Ureter (tissue), 1 donor: ENCODE measurements at regions not wholly inside any gene's neighbourhood (a gene's known extent, or its start where the extent isn't known, plus 50 kb on each side); places are given as distances from the start of the nearest gene placed in this dataset.
"Not testable (repeated sequence)": the region's sequence is repeated elsewhere in the genome, so short reads cannot be mapped to it uniquely, and the experiment has no call there.

Experiments used
- DNase-seq: peaks from one replicate; pipeline ENCODE4 v3.0.0-alpha.2; 2020; ENCODE audit warnings: low spot score
- donor health status: DM: yes; HTN: yes; CAD: no.

DNA sequence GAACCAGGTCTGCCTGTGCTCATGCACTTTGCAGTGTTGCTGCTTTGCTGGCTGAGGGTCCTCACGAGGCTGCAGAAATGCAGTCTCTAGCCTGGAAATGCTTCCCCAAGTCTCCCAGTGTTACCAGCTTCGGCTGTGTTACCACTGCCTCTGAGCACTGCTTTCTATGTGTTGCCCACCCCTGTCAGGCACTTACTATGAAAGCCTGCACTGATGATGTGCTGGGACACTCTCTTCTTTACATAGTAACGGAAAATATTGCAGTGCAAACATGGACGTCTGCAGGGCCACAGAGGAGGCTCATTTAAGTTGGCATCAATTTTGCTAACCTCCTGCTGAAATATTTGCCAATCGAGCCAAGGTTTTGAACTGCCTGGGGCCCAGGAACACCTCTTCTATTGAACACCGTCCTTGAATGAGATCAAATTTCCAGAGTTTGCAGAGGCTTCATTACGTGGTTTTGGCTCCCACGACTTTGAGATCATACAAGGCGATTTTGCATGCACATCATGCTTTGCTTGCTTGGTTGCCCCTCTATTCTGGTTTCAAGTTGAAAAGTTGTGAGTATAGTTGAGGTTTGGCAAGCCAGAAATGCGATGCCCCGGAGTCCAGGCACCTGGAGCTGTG is 404.7 kb upstream of the PODXL start:
- DNase-seq = no peak

DNA sequence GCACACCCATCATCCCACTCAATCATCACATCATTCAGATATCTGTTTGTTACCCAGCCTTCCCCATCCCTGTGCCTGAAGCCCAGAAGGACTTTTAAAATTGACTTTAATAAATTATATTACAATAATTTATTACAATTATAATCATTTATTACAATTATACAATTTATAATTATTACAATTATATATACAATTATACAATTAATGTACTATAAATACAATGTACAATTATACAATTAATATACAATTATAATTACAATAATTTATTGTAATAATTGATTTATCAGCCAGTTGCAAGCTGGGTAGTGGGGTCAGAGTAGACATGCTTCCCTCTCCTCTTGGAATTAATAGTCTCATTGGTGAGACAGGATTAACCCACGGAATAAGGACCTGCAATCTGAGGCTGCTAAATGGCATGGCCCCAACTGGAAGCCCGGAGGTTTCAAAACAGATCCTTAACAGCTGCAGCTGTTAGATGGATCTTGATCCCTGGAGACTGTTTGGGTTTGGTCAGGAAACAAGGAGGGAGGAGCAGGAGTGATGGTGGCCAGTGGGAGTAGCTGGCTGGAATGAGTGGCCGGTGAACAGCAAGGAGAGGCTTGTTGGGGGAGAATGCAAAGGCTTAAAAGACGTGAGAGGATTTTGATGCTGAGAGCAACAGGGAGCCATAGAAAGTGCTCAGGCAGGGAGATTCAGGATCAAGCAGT is 402.8 kb upstream of the PODXL start:
- no peak for DNase-seq

DNA sequence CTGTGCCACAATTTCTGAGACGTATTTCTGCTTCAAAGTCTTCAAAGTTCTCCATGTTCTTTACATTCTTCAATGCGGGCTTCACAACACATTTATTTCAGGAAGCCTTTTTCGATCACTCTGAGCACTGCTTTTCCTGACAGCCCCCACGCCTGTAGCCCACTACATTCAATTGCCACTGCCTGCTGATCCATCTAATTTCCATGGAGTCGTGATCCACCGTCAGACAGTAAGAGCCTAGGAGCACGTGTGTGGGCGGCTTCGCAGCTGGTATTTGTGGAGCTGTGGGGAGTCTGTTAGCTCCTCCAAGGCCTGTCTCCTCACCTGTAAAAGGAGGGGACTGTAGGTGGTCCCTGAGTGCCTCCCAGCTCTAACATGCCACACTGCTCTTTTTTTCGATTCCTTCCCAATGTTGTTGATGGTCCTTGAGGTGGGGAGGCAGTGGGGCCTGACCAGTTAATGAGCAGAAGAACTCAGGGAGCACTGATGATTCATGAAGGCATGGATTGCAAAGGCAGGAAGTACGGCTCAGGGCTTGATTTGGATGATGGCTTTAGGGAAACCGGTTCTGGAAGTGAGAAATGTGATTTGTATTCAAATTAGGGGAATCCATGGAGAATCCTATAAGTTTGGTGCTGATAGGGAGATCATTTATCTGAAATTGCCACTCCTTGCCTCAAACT is 401.1 kb upstream of the PODXL start:
- DNase-seq = no peak

- no peak for DNase-seq
These were observed 400.4 kb upstream of the PODXL start for GRCh38 chr7:131956864-131957263.

GRCh38 chr7:131955679-131956078 is 399.3 kb upstream of the PODXL start:
- no peak for DNase-seq

DNA sequence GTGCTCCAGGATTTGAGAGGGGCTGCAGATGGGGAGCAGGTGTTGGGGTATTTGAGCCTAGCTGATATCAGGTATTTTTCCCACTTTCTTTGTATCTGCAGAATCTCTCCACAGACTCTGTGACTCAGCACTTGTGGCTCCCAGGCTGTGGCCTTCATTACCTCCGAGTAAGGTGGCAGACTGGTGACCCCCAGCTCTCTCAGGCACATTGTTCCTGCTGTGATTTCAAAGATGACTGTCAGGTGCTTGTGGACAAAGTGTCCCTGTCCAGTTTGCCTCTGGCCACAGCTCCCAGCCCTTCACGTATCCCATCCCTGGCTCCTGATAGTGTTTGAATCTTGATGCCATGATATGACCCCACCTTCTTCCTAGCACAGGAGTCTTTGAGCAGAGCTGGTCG is 396.8 kb upstream of the PODXL start:
- no peak for DNase-seq

GRCh38 chr7:131952365-131952764 is 395.9 kb upstream of the PODXL start:
- DNase-seq = no peak

GRCh38 chr7:131950758-131951157 is 394.3 kb upstream of the PODXL start:
- no peak for DNase-seq

DNA sequence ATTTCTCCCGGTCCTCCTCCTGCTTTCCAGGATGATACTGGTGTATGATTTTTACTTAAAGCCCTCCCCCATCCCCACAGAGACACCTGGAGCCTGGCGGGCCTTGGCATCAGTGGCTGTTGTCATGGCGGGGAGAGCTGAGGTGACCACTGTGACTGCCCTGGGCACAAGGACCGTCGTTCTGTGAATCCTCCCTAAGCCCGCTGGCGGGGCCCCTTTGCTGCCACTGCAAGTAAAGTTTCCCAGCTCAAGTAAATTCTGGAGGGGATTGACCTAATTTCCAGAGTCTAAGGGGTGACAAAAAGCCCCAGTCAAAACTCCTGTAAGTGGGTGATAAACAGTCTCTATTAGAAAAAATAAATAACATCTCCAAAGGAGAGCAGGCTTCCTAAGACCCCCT is 393.2 kb upstream of the PODXL start:
- no peak for DNase-seq

DNA sequence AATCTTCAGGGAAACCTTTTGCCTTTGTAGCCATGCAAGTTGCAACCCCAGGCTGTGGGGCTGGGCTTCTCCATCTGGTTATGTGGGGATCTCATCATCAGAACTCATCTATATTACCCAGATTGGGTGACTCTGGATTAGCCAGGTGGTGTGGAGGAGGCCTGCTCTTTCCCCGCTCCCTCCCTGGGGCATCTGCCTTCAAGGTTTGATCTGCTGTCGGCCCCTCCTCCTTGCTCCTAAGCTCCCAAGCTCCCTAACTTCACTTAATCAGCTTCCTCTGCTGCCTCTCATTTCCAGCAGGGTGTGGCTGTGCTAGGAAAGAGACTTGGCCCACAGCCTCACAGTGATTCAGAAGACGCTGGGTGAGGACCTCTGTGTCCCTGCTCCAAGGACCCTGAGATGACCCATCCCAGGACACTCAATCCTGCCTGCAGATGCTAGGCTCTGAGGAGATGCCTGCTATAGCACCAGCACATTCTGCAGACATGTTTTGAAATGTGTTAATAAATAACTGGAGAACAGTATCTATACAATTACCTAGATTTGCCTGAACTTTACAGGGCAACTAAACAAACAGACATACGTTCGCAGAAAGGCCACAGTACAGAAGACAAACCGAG is 392.1 kb upstream of the PODXL start:
- no peak for DNase-seq

DNA sequence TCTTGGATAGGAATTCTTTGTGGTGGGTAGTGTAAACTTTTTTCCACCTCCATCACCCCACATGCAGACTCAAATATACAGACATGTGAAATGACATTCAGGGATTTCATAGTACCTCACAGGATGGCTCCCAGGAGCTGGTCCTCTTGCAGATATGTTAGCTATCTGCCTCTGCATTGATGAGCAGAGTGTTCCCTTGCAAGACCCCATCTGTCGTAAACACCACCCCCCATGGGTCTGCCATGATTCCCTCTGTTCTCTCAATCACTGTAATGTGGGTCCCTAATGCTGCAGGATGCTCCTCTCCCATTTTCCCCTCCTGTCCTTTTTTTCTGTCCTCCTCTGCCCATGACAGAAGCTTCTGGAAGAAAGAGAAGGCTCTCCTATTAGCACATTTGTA is 391.2 kb upstream of the PODXL start:
- no peak for DNase-seq

DNA sequence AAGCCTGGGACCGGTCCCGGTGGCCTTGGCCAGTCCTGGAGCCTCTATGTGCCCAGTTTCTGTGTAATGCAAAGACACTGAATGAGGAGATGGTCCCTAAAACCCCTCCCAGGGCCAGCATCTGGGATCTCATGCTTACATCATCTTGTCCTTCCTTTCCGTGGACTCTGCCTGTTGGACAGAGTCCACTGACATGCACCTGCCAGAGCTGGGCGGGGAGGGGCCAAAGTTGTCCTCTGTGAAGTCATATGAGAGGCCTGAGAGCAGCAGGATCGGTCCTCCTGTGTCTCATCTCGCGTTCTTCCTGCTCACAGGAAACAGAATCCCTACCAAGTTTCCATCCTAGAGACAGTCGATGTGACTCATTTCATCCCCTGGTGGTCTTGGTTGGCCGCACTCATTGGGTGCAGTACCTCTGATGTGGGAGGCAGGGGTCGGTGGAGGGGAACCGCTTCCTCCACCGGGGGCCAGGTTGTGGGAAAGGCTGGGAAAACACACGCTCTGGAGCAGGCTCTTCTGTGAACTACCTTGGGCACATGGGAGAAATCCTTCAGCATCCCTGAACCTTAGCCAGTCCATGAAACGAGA is 389.6 kb upstream of the PODXL start:
- DNase-seq = no peak

DNA sequence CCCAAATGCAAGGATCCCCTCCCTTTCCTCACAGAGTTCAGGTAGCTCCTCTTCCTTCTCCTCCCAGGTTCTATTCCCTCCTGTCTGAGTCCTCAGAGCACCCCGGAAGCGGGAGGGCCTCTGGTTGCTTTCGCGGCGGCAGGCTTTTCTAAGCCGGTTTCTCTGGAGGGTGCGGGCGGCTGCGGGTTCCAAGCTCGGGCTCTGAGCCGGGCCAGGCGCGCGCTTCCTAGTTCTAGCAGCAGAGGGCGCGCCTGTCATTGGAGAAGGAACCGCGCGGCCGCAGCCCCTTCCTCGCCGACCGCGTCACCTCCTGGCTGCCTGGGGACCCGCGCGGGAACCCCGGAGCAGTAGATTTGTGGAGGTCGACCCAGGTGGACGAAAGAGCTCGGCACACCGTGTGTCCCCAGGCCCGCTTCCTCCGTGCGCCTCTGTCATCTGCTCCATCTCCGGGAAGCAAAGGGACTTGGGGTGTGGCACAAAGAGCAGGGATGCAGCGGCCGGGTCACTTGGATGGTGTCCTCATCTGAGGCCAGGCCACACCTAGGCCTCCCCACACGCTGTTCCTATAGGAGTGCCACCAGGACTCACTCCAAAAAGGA is 389.0 kb upstream of the PODXL start:
- DNase-seq = no peak

DNA sequence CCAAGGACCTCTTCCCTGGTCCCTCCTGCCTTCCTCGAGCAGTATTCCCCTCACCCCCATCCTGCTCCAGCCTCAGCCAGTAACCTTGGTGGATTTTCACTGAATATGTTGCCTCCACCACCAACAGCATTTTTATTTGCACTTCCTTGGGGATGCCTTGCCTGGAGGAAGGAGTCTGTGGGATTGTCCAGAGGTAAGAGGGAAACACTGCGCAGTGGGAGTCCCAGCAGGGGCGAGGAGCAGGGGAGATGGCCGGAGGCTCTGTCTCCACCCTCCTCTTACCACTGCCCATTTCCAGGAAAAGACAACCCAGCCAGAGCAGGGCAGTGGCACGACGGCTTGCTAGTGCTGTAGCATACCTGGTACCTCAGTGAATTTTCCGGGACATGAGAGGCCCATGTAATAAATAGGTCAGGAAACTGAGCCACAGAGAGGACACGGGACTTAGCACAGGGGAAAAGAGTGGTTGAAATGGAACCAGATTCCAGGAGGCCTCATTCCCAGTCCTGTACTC is 388.2 kb upstream of the PODXL start:
- DNase-seq = no peak

DNA sequence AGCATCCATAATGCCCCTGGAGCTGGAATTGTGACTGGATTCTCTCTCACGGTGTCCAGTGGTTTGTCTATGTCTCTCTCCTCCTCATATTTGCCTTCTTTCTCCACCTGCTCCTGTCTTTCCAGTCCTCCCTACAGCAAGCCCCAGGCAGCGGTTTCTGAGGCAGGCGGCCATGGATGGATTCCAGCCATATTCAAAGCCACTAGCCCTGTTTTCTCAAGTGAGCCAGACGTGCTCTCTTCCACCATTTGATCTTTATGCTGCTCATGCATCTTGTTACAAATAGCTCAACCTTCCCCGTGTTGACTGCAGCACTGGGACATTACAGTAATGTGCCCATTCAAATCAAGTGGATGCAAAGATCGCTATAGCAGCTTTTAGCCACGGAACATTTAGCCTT is 387.2 kb upstream of the PODXL start:
- no peak for DNase-seq

DNA sequence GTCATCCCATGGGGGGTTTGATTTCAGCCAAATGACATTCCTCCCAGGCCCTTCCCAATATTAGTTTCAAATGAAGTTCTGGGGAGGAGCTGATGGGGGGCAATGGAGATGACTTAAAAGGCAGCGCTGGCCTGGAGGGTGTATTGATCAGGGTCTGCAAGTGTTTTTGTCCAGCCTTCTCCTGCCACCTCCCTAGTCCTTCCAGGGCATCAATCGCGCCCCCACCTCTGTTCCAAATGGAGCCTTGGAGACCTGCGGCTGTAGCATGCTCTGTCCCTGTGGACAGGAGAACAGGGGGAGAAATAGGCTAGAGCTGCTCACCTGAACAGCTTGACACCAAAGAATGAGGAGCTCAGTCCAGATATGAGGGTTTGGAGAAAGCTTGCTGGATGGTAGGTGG is 386.8 kb upstream of the PODXL start:
- DNase-seq = no peak

GRCh38 chr7:131942287-131943150 is 386.1 kb upstream of the PODXL start:
- DNase-seq = no peak

- no peak for DNase-seq
These were observed 384.9 kb upstream of the PODXL start for GRCh38 chr7:131941291-131941690.

DNA sequence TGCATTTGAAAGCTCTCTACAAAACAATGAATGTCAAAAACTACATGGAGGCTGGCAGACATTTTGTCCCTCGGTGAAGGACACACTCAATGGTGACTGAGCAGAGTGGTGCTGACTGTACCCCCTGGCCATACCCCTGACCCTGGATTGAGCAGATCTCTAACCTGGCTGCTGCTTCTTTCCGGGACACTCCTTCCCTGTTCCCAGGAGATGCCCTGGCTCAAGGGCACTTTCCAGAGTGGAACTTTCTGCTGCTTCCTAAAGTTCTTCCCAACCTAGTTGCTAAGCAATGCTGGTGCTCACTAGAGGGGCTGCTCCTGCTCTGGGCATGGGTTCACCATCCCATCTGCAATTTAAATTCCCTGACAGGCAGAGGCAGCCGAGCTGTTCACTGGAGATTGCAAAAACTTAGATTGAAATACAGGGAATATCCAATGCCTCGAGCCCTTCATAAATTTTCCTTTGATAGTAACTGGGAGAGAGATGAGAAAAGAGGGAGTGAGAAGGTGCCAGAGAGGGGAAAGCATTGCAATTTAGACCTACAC is 384.3 kb upstream of the PODXL start:
- no peak for DNase-seq

- DNase-seq = not testable (repeated sequence)
These were observed 382.4 kb upstream of the PODXL start for GRCh38 chr7:131938788-131939187.

DNA sequence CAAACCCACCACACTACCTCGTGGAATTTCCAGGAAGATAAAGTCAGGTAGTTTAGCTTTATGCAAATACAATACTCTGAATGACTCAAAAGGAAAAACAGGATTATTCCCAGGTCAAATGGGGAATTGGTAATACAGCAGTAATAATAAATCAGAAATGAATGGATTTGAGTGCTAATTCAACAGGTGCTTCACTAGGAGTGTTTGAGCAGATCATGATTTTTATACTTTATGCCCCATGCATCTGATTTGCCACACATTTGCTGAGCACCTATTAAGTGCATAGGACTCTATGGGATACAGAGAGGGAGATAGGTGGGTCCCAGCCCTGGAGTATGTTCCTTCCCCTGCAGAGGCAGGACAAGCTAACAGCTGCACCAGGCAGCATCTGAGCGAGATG is 381.4 kb upstream of the PODXL start:
- DNase-seq = no peak
